Stimulated activated CD4-positive, alpha-beta T cell treated with anti-CD3 and anti-CD28 coated beads, Interleukin-4, amount 100 ng/mL, for 1 hour (primary cell): ENCODE measurements at regions not wholly inside any gene's neighbourhood (a gene's known extent, or its start where the extent isn't known, plus 50 kb on each side); places are given as distances from the start of the nearest gene placed in this dataset.

Experiments used
- DNase-seq: peaks from one replicate; pipeline ENCODE4 v3.0.0-alpha.2; 2020

DNA sequence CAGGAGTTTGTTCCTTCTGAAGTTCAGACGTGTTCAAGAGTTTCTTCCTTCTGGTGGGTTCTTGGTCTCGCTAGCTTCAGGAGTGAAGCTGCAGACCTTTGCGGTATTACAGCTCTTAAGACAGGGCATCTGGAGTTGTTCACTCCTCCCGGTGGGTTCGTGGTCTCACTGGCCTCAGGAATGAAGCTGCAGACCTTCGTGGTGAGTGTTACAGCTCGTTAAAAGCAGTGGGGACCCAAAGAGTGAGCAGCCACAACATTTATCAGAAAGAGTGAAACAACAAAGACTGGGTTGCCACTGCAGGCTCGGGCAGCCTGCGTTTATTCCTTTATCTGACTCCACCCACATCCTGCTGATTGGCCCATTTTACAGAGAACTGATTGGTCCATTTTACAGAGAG is 373.1 kb downstream of the ETS1 start:
- DNase-seq: no peak

DNA sequence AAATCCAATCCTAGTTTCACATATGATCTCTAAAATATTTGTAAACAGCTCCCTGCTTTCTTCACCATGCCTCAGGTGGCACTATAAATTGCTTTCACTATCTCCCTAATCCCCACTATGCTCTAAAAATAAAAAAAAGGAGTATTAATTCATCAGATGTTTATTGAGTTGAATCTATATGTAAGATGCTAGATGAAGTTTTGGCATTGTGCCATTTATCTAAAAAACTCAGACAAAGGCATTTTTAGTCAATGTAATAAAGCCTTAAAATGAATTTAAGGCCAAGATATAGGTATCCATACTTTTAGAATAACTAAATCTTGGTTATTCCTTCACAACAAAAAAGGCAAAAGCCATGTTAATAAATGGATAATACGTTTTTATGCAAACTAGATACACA is 373.9 kb downstream of the ETS1 start:
- no peak for DNase-seq

DNA sequence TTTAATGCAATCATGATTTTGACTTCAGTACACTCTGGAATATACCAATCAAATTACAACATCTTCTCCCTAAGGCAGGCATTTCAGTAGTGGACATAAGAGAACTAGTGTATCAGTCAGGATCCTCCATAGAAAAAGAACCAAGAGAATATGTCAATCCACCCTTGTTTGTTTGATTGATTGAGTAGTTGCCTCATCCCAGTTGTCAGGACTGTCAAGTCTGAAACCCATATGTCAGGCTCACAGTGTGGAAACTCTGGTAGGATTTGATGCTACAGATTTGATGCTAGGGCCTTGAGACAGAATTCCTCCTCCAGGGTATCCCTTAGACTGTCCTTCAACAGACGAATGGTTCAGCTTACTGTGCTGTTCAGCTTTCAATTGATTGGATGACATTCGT is 375.0 kb downstream of the ETS1 start:
- no peak for DNase-seq

DNA sequence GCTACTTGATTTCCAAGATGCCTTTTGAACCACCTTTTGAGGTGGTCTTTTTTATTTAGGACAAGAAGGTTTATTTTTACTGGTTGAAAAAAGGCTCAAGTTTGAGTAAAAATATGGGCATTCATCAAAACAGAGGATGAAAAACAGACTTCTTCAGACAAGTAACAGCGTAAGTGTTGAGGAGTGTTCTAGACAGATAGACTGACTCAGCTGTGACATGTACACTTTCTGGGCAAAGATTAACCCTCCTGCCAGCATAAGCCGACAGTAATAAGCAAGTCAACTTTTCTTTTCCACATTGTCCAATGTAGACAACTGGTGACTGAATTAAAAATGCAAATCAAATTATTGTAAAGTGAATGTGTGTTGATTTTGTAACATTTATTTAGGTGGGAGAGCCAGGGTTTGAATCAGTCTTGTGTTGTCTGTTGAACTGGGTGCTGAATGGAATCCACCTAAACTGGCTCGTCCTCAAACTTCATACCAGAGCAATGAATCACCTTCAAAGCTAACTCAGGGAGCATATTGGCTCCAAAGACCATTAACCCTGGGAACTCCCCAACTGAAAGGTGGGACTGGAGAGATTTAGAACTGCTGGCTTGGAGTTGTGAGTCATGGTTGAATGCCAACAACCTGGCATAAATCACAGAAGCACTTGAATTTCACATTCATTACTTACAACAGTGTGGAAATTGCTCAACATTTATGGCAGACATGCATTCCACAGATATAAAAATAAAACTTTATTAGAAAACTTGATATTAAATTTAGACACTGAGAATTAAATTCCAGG is 377.0 kb downstream of the ETS1 start:
- DNase-seq: no peak

DNA sequence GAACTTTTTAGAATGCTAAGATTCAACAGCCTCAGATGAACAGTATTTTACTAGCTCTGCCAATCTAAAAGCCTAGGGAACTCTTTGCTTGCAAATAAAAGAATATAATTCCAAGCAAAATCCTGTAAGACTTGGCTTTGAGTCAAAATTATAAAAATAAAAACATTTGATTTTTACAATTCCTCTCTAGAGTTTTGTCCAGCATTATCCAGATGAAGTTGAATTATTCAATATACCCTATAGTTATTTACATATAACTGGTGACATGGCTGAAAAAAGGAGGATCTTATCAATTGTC is 378.3 kb downstream of the ETS1 start:
- no peak for DNase-seq

DNA sequence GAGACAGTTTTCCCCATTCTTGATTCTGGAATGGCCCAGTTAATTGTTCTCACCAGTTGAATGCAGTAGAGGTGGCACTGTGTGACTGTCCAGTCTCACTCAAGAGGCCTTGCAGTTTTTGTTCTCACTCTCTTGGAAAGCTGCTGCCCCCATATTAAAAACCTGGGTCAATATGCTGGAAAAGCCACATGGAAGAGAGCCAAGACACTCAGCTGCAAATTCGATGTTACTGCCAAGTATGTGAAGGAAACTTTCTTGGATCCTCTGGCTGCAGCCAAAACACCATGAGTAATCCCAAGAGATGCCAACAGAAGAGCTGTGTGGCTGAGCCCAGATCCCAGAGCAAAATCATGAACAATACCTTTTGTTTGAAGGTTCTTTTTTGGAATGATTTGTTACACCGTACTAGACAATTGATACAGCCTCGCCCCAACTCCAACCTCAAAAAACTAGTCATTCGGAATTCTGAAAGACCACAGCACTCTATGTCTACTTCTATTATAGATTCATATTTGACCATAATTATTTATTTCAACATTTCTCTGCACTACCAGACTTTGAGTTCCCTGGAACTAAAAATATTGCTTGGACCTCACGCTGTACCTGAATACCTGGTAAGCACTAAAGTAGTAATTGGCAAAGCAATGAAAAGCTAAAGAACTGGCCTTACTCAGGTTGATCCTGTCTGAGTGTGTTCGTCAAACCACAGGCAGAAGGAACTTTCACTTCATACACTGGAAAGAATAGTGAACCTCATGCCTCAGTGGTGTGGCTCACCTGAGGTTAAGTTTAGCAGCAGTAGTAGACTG is 378.8 kb downstream of the ETS1 start:
- no peak for DNase-seq

DNA sequence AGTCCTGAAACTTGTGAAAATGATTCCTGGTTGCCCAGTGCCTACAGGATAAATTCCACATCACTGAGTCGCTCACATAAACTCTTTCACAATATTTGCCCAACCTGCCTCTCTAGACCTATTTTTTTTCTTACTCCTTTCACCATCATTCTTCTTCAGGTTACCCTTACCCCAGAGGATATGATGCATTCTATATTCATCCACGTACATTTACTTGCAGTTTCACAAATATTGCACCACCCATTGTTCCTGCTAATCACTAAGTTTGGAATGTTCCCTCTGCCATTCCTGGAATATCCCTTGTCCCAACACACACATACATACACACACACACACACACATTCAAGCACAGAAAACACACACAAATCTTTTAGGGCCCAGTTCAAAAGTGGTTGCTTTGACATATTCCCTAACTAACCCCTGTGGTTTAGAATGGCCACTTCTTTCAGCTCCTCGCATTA is 379.5 kb downstream of the ETS1 start:
- DNase-seq: no peak

DNA sequence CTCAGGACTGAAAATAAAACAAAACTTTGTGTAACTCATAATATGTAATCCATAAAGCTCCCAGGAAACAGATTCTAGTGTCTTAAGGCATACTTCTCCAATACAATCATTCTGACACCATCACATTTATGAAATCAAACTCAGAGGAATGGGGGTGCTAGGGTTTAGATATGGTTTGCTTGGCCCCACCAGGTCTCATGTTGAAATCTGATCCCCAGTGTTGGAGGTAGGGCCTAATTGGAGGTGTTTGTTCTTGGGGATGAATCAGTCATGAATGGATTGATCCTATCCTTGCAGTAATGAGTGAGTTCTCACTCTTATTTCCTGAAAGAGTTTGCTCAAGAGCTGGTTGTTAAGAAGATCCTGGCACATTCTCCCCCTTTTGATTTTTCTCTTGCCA is 380.9 kb downstream of the ETS1 start:
- DNase-seq: no peak

DNA sequence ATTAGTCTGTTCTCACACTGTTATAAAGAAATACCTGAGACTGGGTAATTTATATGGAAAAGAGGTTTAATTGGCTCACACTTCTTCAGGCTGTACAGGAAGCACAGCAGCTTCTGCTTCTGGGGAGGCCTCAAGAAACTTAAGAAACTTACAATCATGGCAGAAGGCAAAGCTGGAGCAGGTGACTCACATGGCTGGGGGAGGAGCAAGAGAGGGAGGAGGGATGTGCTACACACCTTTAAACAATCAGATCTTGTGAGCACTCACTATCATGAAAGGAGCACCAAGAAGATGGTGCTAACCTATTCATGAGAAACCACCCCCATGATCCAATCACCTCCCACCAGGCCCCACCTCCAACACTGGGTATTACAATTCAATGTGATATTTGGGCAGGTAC is 381.6 kb downstream of the ETS1 start:
- peak; percentile 7 for DNase-seq

DNA sequence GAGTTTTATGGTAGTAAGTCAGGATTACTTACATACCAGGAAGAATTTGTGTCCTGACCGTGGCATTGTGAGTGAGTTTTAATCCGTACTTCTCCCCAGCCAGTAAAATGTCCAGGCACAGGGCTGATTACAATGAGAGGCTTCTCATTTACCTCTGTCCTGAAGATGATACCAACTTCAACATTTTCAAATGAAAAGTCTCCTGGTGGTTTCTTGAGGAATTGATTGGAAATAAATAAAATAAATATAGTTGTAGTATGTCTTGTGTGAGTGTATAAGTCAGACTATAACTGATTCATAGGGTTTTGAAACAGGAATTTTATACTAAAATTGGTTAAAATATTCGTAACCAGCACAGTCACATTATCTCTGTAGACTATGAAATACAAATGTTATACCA is 382.5 kb downstream of the ETS1 start:
- DNase-seq: no peak

DNA sequence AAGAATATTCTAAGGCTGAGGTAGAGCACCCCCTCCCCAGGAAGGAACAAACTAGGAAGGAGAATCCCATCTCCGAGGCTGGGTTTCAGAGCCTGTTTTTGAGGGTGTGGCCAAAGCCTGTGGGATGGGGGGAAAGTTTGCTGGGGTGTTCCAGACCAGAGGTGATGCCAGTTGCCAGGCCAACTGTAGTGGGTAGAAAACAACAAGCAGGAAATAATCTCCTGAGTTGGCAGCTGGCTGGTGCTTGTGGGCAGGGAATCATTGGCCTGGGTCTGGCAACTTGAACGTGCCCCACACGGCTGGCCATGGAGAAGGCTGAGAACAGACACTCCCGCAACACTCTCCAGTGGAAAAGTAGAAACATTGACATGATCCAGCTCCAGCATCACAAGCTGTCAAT is 385.6 kb downstream of the ETS1 start:
- DNase-seq: no peak

DNA sequence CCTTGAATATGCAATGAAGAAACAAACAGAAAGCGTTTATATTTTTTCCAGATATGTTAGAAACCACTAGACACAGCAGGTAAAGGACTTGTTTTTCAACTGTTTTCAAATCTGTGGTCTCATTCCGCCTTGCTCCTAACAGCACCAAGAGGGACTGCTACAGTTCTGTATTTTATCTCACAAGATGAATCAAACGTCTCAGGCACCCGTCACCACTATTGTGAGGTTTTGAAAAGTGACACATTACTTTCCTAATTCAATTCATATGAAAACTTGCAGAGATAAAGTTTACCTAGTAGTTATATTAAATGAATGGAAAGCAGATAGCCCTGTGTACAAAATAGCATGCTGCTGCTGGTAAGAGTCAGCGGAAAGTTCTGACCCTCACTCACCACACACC is 386.3 kb downstream of the ETS1 start:
- no peak for DNase-seq

DNA sequence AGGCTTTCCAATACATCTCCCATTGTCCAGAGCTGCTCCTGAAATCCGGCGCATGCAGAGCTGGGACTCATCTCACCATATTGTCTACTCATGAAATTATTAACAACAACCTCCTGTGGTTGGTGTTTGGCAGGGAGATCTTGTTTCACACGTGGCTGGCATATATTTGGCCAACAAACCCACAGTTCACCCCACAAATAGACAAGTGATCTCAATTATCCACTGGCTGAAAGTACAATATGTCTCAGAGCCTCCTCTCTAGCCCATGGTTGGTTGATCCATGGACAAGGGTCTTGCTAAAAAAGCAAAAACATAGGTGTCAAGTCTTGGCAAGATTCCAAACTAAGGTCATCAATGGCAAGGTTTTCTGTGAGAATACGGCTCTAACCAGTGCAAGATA is 386.9 kb downstream of the ETS1 start:
- no peak for DNase-seq

DNA sequence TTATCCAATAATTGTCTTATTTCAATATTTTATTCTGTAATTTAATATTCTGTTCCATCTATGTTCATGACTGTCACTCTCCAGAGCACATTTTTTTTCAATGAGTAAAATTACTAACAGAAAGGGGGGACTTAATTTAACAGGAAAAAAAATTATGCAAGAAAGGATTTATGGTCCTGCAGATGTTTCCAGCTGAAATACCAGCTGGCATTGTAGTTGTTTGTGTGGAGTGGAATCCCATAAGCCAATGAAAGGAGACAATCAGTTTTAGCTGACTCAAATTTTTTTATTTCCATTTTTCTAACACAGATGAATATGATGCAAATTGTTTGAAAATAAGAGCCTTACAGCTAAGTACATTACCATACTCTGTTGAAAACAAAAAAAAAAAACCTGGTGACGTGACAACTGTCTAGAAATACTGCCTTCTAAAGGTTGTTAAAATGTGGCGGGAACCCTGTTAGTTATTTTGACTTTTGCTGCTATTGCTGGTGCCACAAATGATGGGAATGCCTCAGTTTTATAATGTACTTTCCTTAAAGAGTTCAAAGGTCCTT is 389.1 kb downstream of the ETS1 start:
- DNase-seq: no peak

DNA sequence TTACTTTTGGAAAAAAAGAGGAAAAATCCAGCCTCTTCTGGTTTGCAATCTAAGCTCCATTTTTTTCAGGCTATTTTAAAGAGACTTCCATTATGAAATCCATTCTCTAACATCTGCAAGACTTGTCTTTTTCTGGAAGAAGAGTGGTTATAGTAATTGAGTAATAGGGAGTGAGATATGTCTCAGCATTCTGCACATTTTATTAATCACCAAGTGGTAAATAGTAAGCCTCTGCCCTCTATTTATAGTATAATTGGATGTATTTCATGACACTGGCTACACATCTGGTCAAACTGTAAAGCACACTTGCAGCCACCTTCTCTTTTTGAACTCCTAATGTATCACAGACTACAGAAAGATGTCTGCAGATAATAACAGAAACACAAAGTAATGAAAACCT is 391.1 kb downstream of the ETS1 start:
- no peak for DNase-seq

DNA sequence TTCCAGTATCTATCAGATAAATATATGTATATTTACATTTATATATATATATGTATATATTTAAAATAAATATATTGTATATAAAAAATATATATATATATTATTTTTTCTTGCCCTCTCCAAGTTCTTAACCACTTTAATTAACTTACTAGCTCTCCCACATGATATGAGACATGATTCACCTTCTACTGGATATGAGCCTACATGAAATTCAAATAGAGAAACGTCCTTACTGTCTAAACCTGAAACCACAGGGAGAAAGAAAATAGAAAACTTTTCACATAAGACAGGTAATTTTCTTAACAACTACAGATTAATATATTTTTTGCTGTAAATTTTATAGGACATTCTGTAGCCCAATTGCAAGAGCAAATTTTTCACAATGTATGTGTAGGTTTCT is 391.6 kb downstream of the ETS1 start:
- no peak for DNase-seq

DNA sequence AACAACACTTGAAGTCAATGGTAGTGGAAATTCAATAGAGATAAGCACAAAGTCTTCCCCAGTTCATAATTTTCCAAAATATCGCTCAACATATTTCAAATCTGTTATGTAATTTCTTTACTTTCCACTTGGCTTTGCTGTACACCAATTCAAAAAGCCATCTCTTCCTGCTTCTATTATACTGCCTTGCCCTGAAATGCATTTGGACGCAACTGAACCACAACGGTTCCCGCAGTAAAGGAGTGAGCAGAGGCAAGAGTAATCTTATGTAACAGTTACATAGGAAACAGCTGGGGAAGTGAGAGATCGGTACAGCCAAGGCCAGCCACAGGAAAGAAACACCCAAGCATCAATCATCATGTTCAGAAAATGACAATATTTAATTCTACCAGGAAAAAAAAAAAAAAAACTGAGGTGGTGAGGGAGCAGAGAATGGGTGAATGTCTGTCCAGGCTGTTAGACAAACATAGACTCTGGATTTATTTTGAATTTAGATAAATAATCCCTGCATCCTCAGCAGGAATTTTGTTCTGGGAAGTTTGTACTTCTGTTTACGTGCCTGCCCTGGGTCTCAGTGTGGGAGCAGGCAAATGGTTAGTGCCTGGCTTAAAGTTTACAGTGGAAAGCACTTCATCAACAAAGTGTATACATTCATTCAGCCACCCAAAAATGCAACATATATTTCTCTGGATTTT is 392.2 kb downstream of the ETS1 start:
- DNase-seq: peak; percentile 6

DNA sequence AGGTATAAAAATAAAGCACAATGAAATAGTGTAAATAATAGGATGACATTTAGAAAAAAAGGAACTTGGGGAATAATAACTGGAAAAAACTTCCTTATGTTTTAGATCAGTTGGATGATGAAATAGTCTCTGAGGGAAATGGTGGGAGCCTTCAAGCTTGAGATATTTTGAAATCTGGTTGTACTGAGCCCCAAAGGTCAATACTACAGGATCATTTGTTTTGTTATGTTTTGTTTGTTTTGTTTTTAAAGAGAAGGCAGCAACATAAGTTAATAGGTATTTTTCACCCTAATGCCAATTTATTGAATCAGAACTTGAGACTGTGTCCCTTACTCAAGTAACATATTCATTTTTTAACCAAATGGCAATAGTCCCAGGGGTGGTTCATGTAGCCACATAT is 393.1 kb downstream of the ETS1 start:
- DNase-seq: no peak

DNA sequence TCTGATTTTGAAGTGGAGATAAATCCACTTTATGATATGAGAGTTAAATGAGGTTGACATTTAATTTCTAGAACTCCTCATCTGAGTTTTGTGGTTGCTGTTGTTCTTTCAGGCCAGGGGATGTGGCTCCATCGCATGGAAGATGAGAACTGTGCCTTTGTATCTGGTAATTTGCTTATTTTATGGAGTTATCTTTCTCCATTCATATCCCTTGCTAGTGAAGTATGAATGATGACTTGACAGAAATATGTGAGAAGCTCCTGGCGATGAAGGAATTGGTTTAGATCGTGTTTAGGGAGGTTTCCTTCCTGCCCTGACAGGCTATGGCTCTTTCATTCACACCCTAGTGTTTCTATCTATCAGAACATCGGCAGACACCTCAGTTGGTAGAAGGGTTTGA is 393.7 kb downstream of the ETS1 start:
- no peak for DNase-seq

DNA sequence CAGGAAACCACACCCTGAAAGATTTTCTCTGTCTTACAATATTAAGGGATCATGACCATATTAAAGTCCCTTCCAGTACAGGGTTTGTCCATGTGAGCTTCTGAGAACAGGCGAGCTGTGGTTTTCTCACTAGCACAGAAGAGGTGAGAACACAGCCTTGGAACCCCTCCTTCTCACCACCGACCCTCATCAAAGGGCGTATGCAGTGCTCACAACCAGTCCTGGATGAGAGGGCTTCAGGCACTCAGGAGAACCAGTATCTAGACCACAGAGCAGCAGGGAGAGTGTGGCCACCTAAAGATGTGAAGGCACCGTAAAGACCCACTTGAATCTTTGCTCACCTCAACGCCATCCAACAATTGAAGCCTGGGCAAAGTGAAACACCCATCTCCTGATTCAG is 397.0 kb downstream of the ETS1 start:
- DNase-seq: no peak

DNA sequence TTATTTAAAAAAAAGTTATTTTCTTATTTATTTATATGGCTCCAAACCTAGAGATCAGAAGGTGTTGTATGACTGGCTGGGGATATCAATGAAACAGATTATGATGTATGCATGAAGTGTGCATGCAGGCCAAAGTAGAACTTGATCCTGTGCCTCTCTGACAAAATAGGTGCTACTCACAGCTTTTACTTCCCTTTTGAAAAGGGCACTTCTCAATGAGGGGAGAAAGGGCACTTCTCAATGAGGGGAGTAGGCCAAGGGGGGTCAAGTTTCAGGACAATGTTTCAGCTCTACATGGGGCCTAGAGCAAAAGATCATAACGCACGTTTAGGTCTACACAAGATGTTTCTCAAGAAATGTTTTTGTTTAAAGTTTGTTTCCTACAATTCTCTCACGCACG is 397.5 kb downstream of the ETS1 start:
- no peak for DNase-seq

DNA sequence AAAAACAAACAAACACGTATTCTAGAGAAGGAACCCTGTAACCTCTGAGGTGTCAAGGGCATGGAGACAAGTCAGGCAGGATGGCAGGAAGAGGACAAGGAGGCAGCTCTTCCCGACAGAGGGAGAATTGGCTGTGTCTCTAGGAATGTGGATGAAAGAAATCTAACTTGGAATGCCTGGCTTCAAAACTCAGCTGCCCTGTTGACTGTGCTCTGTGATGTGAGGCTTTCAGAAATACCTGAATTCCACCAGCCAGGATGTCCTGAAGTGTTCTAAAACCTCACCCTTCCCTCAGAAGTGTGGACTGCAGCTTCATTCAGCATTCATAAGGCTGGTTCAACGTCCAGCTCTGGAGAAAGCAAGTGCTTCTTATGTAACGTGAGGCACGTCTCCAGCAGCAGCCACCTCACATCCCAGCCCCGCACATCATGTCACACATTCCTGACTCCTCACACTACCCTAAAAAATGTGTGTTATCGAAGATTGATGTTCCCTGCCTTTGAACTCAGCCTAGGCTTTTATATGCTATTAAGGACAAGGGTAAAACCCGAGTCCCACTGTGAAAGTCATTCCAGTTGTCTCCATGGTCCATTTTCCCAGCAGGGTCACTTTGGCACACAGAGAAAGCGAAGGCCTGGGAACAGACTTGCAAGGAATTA is 398.9 kb downstream of the ETS1 start:
- DNase-seq: no peak

DNA sequence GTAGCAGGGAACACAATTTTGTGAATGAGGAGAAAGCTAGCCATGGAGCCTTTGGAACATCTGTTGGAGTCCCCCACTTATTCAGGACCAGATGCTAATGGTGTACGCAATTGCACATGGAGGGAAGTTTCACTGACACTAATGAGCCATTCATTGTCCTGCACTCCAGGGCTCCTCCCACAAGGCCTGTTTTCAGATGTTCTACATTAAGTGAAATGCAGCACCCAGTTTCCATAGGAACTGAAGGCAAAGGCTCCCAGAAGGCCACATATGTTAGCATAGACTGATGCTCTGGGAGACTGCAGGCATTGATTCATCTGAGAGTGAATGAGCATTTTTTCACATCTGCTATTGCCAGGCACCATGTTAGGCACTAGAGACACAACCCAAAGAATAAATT is 399.5 kb downstream of the ETS1 start:
- no peak for DNase-seq
